A673 (cell line): ENCODE measurements at regions not wholly inside any gene's neighbourhood (a gene's known extent, or its start where the extent isn't known, plus 50 kb on each side); places are given as distances from the start of the nearest gene placed in this dataset.

Source experiments
- CTCF ChIP-seq: fragments of 300-800, 200-600 bp; sonication (generic); conservative IDR thresholded peaks from 2 replicates; pipeline ENCODE4 v1.5.1; 2017; ENCODE audit warnings: low read depth, mild to moderate bottlenecking, antibody characterized with exemption, low read length, moderate library complexity, mixed read lengths
- EZH2 ChIP-seq: fragments of 200-600 bp; sonication (generic); IDR thresholded peaks from 2 replicates; pipeline ENCODE4 v1.6.1; 2017; ENCODE audit warnings: borderline replicate concordance, low read depth, mild to moderate bottlenecking, mixed read lengths, antibody characterized with exemption, low read length; ENCODE audit not compliant: poor library complexity, severe bottlenecking

GRCh38 chr12:67077617-67078016 is 191.5 kb upstream of the CAND1 start:
- TF ChIP-seq CTCF (no peak), EZH2 (no peak)
